ENCODE measurements at regions not wholly inside any gene's neighbourhood (a gene's known extent, or its start where the extent isn't known, plus 50 kb on each side); places are given as distances from the start of the nearest gene placed in this dataset.

DNA sequence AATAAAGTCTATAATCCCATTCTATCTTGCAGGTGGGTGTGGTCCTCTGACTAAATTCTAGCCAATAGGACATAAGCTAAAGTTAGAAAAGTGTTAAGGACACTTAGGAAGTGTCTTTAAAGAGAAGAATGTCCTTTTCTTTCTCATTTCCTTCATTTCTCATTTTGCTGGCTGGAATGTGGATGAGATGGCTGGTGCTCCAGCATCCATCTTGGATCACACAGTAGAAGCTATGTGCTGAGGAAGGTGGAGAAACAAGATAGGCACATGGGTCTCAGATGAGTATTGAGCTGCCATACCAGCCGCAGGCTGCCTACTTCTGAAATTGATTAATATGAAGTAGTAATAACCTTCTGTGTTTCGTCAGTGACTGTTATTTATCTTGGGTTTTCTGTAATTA lies 289.0 kb downstream of the LRFN2 start:
- Histone ChIP-seq H3K27me3 (peaks cover 0 to 6% of the 10 kb centered on the region in 2 donors), H3K36me3 (no peaks in the 10 kb centered on the region), H3K4me1 (no peaks in the 10 kb centered on the region), H3K9me3 (peaks cover 0 to 4% (median 0%) of the 10 kb centered on the region in 3 donors), H3K27ac (no peak overlapping the region), H3K4me3 (no peak overlapping the region)
- no peak for DNase-seq
- intact Hi-C loops (cut with DNase I; ENCODE audit: low total_unique reads) = no loop called here
- TF ChIP-seq, protein P1, sequence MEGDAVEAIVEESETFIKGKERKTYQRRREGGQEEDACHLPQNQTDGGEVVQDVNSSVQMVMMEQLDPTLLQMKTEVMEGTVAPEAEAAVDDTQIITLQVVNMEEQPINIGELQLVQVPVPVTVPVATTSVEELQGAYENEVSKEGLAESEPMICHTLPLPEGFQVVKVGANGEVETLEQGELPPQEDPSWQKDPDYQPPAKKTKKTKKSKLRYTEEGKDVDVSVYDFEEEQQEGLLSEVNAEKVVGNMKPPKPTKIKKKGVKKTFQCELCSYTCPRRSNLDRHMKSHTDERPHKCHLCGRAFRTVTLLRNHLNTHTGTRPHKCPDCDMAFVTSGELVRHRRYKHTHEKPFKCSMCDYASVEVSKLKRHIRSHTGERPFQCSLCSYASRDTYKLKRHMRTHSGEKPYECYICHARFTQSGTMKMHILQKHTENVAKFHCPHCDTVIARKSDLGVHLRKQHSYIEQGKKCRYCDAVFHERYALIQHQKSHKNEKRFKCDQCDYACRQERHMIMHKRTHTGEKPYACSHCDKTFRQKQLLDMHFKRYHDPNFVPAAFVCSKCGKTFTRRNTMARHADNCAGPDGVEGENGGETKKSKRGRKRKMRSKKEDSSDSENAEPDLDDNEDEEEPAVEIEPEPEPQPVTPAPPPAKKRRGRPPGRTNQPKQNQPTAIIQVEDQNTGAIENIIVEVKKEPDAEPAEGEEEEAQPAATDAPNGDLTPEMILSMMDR (IDR thresholded peaks at IDR 0.05) = no peak

DNA sequence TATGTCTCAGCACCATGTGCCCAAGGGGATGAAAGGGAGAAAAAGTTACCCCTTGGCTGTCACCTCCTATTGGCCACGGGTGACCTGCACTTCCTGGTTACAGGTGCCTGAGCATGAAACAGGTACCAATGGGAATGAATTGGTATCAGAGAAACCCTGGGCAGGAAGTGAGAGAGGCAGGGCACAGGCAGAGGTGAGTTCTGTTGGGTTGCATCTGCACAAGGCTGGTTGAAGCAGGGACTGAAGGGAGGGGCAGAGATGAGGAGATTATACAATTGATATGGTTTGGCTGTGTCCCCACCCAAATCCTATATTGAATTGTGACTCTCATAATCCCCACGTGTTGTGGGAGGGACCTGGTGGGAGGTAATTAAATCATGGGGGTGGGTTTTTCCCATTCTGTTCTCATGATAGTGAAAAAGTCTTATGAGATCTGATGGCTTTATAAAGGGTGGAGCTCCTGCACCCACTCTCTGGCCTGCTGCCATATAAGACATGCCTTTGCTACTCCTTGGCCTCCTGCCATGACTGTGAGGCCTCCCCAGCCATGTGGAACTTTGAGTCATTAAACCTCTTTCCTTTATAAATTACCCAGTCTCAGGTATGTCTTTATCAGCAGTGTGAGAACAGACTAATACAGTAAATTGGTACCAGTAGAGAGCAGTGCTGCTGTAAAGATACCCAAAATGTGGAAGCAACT lies 291.8 kb downstream of the LRFN2 start:
- DNase-seq = no peak
- TF ChIP-seq, protein P1 (IDR thresholded peaks at IDR 0.05) = no peak
- no peak overlapping the region for H3K27ac ChIP-seq
- no peaks in the 10 kb centered on the region for H3K36me3 ChIP-seq
- H3K4me3 ChIP-seq = no peak overlapping the region
- no peaks in the 10 kb centered on the region for H3K4me1 ChIP-seq
- peaks cover 0 to 4% (median 0%) of the 10 kb centered on the region in 3 donors for H3K9me3 ChIP-seq
- H3K27me3 ChIP-seq = peaks cover 0 to 24% of the 10 kb centered on the region in 2 donors
- intact Hi-C loops (cut with DNase I; ENCODE audit: low total_unique reads) = no loop called here

DNA sequence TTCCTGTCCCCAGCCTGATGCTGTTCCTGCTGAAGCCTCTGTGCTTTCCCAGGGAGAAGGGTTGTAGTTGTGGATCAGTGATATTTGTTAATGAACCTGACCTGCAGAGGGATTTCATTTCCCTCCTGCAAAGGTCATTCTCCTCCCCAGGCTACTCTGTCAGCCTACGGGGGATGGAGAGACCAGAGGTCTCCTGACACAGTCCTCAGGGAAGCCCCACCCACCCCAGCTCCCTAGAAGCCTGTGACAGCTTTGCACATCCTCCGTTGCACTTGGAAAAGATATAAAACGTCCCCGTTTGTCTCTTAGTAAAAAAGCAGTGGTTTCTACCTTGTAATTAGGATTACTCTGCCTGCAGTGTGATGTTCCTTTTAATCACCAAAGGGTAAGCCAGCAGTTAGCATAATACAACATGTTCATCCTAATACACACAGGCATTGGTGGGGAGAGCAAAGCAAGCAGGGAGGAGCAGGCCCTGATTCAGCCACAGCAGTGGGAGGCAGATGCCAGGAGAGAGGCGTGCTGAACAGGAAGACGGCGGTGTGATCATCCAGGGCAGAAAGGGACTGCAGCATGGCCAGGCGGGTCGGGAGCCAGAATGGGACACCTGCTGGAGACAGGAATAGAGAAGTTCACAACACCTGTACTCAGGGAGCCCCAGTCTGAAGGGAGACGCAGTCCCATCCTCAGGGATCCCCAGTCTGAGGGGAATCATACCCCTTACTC lies 293.5 kb downstream of the LRFN2 start:
- Histone ChIP-seq H3K9me3 (peaks cover 0 to 4% (median 0%) of the 10 kb centered on the region in 3 donors), H3K36me3 (no peaks in the 10 kb centered on the region), H3K4me3 (no peak overlapping the region), H3K27me3 (peaks cover 0 to 35% of the 10 kb centered on the region in 2 donors), H3K27ac (no peak overlapping the region), H3K4me1 (no peaks in the 10 kb centered on the region)
- intact Hi-C loops (cut with DNase I; ENCODE audit: low total_unique reads) = no loop called here
- DNase-seq = no peak
- TF ChIP-seq, protein P1 (IDR thresholded peaks at IDR 0.05) = no peak

DNA sequence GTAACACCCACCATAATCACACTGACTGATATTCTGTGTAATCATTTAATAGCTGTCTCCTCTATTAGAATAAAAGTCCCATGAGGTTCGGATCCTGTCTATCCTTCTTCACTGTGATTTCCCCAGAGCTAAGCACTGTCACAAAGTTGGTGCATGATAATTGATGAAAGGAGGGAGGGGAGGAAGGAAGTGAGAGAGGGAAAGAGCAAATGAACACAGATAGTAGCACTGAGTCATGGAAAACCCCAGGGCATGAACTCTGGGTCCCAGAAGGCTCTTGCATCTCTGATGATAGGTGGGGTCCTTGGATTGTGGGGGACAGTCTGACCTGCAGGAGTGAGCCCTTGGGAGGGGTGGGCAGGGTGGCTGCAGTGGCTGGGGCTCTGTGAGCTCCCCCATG lies 294.1 kb downstream of the LRFN2 start:
- no peaks in the 10 kb centered on the region for H3K36me3 ChIP-seq
- intact Hi-C loops (cut with DNase I; ENCODE audit: low total_unique reads) = no loop called here
- peaks cover 0 to 35% of the 10 kb centered on the region in 2 donors for H3K27me3 ChIP-seq
- TF ChIP-seq, protein P1 (IDR thresholded peaks at IDR 0.05) = no peak
- no peak for DNase-seq
- H3K4me3 ChIP-seq = no peak overlapping the region
- no peaks in the 10 kb centered on the region for H3K4me1 ChIP-seq
- H3K9me3 ChIP-seq = no peaks in the 10 kb centered on the region
- no peak overlapping the region for H3K27ac ChIP-seq

DNA sequence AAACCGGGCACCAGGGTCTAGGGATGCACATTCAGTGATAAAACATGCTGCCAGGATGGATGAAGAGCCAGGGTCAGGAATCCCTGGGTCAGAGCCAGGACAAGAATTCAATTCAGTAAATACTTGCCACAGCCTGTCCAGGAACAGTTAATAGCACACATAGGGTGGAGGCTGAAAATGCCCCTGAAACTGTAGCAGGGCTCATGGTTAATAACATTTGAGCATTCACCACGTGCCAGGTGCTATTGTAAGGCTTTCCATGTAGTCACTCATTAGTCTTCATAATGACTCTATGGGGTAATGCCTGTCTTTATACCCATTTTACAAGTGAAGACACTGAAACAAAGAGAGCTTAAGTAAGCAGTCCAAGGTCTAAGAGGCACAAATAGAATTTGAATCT lies 296.3 kb downstream of the LRFN2 start:
- Histone ChIP-seq H3K36me3 (no peaks in the 10 kb centered on the region), H3K27ac (no peak overlapping the region), H3K9me3 (no peaks in the 10 kb centered on the region), H3K4me3 (no peak overlapping the region), H3K4me1 (no peaks in the 10 kb centered on the region), H3K27me3 (peaks cover 0 to 45% of the 10 kb centered on the region in 2 donors)
- intact Hi-C loops (cut with DNase I; ENCODE audit: low total_unique reads) = no loop called here
- DNase-seq = no peak
- TF ChIP-seq, protein P1 (IDR thresholded peaks at IDR 0.05) = no peak

Measured in tibial artery (tissue), 4 donors.